GM19455 (cell line): ENCODE measurements at regions not wholly inside any gene's neighbourhood (a gene's known extent, or its start where the extent isn't known, plus 50 kb on each side); places are given as distances from the start of the nearest gene placed in this dataset.

Experiments
- ATAC-seq: cut with Tn5 transposase; IDR thresholded peaks from one replicate; pipeline ENCODE4 v1.9.1; 2021; ENCODE audit not compliant: unreplicated experiment

DNA sequence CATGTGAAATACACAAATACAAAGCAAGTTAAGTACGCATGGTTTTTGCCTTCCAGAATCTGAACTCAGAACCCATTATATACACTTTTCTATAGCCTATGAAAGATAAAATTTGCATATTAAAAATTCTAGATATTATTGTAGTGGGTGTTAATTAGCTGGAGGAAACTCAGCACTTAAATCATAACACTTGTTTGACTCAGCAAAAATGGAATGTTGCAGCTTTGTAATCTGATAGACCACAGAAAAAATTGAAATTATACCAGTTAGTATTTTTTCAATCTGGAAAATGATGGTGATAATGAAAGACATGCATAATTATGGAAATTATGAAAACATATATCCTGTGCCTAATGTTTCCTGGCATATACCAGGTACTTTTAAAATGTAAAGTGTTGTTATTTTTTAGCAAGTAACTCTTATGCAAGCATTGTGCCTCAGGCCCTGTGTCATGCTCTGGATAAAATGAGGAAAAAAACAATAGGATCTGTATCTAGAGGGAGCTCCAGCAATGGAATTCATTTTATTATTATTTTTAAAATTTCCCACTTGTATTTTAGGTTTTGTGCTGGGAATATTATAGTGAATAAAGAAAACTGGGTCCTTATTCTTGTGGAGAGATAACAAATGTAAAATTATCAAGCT is 490.4 kb upstream of the SEMA3A start:
- no peak for ATAC-seq

DNA sequence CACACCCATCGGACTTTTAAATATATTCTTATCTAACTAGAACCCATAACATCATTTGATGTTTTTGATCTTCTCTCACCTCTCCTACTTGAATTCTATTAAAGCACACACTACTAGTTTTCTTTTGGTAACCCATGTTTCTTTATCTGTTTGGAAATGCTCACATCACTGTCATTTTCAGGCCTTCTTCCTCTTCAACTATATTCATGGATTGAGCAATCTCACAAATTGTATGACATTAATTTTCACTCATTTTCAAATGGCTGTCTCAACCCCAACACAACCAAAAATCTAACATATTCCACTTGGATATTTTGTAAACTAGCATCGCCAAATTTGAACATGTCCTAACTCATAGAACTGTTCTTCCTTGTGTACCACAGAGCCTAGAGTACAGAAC is 488.0 kb upstream of the SEMA3A start:
- ATAC-seq: no peak

DNA sequence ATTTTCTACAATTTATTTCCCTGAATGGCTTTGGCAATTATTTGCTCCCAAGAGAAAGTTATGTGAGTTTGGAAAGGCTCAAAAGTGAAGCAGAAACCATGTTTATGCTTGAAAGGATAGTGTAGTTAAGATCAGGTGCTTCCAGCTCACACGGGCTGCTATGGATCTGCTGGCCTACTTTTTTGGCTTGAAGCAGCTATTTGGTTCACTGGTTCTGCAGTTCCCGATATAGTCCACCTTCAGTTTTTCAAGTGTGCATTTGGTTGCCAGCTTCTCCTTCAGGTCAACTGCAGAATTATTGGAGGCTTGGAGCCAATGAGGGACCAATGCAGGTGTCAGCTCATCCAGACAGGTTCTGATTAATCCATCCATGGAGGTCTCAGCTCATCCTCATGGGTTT is 484.3 kb upstream of the SEMA3A start:
- ATAC-seq: no peak

DNA sequence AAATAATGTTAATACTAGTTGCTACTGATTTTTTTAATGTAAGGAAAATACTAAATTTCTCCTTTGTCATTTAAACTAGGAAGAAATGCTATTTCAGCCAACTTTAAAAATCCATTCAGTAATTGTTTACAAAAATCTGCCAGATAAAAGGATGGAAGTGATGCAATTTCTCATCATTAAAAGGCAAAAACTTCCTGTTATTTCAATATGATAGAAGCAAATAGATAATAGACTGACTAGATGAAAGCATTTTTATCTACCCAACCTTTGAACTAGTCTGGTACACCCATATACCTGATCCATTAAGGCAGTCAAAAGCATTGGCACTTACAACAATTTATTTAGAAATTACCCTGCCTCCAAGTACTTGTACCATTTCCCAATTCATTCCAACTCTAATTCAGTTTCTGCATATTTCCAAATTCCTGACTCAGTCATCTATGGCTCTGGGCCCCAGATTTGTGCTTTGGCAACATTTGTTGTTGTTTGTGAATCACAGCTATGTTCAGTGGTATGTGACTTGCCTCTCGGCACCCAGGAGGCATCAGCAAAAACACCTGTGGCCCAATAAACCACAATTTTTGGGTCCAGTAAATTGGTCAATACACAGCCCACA is 482.6 kb upstream of the SEMA3A start:
- ATAC-seq: no peak

DNA sequence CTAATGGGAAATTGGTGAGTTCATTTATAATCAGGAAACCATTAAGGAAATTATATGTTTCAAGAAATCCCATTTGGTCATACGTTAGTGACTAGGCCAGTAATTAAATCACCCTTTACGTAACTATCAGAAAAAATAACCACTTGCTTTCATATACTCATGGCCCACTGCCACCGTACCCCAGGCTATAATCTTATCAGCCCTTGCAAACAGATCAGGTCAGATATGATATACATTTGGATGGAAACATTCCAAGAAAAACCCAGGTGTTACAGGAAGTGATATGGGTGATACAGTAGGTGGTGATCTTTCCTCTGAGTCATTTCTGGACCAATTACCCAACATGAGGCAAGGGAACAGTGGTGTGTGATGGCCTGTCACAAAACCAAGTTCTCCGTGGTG is 481.0 kb upstream of the SEMA3A start:
- no peak for ATAC-seq

DNA sequence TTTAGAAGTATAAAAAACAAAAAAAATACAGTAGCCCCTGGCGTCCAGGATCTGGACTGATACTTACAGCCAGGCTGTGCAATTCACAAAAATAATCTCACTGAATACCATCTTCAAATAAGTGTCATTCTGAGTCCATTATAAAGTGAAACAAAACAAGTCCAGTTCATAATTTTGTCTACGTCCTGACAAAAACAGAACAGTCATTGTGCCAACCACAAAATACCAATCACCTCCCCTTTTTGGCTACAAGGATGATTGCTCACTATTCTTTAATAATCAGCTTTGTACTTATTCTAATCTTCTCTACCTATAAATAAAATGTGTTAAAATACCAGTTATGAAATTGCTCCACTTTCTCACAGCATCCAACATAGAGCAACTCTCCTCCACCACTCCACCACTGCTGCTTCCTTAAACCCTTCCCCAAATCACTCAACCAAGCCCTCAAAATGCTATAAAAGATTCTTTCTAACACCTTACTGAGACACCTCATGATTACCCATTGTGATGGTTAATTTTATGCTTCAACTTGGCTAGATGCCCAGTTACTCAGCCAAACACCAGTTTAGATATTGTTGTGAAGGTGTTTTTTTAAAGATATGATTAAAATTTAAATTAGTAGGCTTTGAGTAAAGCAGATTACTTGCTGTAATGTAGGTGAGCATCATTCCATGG is 479.8 kb upstream of the SEMA3A start:
- ATAC-seq: no peak

DNA sequence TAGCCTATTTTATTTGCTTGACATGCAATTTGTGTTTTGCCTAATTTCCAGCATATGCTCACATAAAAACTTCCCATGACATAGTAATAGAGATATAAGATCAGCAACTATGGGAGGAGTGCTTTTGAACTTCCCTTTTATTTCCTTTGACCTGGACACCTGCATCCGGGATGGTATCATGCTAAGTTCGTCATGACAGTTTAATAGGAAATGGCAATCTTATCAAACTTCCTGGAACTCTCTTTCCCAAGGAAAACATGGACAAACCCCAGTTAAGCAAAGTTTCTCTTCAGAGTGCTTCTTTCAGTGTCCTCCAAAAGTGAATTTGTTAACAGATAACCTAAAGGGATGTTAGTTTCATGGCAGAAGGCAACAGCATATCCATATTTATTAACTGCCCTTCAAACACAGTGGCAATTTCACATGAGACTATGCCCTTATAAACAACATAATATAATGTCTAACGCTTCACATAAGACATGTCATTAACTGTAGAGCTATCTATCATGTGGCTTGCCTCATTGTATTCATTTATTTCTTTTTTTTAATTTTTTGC is 474.7 kb upstream of the SEMA3A start:
- ATAC-seq: no peak

DNA sequence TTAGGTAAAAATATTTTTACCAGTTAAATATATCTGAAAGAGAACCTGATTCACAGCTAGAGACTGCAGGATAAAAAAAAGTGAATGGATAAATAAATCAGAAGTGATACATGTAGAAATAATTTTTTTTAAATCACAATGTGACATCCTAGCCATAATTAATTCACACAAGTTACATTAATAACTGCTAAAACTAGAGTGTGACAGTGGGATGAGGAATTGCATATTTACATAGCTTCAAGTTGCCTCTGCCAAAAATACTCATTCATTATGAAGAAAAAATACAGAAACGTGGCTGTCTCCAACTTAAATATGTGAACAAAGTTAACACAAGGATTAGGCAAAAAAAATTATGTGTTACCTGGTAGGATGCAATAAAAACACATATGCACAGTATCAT is 473.5 kb upstream of the SEMA3A start:
- no peak for ATAC-seq

DNA sequence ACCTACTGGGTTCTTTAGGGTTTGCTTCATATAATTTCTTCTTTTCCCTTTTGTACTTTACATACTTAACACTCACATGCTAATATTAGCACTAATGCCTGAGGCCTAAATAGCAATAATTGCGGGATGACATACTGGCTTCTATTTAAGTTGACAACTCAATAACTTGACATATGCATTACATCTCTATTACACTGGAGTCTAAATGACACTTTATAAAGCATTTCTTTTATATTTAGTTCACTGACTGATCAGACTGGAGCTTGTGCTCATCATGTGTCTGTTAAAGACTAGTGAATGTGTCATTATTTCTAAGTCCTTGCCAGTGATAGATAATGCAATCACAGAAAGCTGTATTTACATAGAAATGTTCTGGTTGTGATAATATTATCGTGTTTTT is 472.1 kb upstream of the SEMA3A start:
- ATAC-seq: no peak

DNA sequence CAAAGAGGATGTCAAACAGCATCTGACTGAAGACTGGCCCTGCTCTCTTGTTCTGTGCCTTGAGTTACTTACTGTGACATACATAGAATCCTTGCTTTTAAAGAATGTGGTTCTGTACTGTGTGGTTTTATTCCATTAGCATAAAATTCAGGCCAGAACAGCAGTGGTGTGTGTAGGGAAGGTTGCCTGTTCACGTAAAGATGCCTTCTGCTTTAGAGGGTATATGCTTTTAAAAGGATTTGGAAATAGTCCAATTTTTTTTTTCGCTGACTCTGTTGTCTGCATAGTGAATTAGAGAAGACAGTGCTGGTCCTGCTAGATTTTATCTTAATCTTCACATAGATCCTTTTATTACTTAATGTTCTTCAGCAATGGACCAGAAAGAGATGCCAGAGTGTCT is 470.8 kb upstream of the SEMA3A start:
- no peak for ATAC-seq

DNA sequence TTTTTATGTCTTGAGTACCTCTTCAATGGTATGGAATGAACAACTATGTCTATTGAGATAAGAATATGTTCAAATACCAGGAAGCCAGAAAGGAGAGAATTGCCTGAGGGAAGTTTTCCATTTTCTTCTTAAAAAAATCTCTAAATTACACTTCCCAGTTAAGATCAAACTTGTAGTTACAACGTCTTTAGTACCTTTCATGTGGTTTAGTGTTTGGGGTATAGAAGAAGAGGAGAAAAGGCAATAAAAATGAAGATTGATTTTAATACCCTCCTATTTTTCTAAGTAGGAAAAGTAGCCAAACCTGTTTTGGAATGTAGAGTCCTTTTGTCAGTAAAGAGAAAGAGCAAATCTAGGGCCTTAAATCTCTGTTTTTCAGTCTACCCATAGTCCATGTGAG is 470.0 kb upstream of the SEMA3A start:
- ATAC-seq: no peak

DNA sequence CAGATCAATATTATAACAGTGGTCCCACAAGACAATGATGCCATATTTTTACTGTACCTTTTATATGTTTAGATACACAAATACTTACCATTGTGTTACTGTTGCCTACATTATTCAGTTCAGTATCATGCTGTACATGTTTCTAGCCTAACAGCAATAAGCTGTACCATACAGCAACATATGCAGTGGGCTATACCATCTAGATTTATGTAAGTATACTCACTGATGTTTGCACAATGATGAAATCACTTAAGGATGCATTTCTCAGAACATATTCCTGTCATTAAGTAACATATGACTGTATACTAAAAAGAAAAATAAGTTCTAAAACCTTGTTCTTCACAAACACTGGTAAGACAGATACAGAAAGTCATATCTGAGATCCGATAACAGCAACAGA is 468.6 kb upstream of the SEMA3A start:
- no peak for ATAC-seq

DNA sequence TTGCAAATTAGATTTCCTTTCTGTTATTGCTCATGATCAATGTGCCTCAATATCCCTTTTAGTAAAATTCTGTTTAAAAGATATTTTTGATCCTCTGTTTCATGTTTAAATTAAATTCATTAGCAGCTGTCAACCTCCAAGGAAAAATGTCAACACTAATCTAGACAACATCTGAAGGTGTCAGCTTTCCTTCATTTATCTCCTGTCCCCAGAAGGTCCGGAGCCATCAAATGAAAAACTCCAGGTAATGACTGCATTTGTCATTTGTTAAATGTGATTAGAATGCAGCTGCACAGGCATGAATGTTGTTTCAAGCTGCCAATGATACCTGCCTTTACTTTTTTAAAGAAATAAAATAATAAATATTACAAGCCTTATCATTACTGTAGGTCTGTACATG is 463.7 kb upstream of the SEMA3A start:
- ATAC-seq: no peak

DNA sequence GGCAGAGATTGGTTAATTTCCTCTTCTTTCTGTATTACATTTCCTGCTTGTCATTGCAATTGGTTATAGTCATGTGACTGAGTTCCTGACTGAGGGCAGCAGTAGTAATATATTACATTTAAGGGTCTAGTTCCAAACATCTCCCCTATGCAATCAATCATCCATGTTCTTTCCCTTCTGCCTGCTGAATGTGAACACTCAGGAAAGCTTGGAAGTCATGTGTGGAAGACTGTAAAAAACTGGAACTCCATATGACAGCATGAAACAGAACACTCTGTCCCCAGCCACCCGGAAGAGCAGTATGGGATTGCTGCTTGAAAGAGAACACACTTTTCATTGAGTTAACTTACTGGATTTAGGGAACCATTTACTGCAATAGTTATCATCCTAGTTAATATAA is 459.7 kb upstream of the SEMA3A start:
- ATAC-seq: no peak

DNA sequence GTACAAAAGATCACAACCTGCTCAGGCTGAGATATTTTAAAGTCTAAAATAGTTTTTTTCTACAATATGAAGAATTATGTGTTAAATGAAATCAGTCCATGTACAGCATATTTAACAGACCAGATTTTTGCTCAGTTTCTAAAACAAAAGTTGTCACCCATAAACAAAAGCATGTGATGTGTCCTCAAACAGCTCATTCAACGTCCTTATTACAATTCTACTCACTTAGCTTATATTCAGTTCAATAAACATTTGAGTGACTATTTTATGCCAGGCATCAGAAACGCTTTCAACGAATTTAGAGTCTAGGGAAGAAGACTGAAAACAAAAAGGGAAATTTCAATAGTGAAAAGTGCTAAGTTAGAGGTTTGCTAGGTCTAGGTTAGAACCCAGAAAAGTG is 457.3 kb upstream of the SEMA3A start:
- ATAC-seq: no peak

DNA sequence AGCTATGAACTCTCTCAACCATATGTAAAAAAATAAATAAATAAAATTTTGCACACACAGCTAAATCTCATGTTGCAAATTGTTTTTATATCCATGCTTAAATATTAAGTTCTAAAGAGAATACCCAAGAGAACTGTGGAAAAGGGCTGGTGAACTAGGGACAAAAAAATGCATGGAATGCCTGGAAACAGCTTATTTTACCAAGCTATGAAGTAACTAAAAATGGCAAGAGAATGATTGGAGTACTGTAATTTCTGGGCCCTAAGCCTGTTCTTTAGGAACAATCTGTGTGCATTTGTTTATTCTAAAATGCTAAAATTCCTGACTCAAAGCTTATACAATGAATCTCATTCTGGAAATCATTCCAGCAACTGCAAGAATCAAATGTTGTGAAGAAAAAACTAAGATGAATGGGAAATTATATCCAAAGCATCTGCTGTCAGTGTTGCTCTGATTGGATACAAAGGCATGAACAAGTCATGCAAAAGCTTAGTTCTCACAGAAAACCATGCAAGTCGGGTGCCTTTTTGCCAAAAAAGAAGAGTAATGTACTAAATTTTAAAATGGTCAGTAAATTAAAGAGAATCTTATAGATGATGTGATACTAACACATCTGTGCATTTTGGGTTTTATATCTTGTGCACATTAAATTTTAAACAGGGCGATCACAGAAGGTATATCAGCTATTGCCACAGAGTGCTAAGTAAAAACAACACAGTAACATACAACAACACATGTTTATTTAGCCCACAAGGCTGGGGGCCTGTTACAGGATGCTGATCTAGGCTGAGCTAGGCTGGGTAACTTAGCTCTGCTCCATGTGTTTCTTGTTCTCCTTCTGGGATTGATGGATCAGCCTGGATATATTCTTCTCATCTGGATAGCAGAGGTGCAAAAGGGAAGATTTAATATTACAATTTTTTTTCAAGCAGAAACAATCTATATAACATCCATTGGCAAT is 453.5 kb upstream of the SEMA3A start:
- no peak for ATAC-seq

DNA sequence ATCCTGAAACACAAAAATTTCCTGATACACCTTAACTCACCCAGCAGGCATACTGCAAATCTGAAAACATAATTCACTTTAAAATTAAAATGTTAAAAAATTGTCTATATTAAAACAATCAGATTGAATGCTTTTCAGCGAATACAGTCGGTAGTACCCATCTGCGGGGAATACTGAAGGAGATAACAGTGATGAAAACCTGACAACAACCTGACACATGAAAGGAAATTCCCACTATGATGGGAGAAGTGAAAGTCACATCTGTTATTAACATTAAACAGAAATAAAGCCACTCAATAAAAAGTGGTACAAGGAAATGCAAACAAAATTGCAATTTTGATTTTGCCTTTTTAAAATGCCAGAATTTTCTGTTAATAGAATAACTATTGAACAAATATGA is 448.0 kb upstream of the SEMA3A start:
- ATAC-seq: no peak

DNA sequence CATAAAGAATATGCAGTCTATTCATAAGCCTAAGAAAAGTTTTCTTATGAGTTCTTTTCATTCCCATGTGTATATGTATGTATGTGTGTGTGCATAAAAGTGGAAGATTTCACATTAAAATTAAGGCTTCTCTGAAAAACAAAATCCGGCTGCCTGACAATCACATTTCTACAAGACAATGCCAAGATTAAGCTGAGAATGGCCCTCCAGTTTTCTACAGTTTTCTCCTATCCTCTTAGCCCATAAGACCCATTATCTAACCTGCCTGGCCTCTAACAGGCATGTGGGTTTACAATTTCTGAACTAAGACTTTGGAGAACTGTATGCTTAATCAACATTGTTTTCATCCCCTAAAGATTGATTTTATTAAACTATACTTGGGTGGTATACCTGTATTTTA is 446.0 kb upstream of the SEMA3A start:
- no peak for ATAC-seq

DNA sequence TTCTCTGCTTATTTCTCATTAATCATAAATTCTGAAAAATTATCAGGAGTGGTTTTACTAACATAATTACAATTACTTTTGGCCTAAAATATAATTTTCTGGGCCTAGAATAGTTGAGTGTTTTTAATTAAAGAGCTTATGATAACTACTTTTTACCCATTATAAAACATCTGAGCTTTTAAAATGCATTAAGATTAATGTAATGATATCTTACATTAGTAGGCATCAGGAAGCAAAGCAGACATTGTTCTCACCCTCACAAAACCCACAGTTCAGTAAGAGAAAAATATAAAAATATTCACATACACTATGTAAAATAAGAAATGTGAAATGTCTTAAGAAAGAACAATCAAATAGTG is 443.7 kb upstream of the SEMA3A start:
- ATAC-seq: no peak

DNA sequence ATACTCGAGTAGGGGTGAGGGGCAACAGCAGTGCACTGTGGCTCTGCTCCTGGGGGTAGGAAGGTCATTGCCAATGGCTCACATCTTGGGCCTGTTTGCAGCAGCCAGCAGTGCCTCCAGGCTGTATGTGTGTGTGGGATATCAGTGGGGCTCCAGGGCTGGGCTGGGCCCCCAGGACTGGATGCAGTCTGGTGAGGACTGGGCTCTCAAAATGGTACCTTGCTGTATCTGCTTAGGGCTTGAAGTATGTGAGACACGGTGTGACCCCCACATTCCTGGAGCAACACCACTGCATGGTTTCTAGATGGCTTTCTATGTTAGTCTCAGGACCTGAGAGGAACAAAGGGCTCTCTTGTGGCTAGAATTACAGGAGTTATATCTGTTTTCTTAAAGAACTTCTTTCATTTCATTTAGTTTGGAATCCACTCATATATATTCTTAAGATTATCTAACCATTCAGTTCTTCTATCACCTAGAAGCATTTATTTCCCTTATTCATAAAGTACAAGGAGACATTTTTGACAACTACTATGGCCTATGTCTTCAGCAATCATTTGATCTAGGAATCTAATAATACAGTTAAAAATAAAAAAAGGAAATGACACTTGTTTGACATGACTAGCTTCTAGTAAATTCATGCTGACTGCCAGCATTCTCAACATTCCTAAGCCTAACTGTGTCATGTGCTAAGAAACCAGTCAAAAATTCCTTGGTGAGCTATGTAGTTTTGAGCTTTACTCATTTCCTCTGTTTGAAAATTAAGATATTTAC is 443.2 kb upstream of the SEMA3A start:
- no peak for ATAC-seq

DNA sequence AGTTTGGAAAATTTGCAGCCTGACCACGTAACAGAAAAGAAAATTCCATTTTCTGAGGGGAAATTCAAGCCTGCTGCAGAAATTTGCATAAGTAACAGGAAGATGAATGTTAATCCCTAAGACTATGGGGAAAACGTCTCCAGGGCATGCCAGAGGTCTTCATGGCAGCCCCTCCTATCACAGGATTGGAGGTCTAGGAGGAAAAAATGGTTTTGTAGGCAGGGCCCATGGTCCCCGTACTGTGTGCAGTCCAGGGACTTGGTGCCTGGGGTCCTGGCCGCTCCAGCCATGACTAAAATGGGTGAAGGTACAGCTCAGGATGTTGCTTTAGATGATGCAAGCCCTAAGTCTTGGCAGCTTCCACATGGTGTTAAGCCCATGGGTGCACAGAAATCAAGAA is 437.3 kb upstream of the SEMA3A start:
- ATAC-seq: no peak
